Nucleus accumbens (tissue), 56 donors: ENCODE measurements at regions not wholly inside any gene's neighbourhood (a gene's known extent, or its start where the extent isn't known, plus 50 kb on each side); places are given as distances from the start of the nearest gene placed in this dataset.
"Not testable (repeated sequence)": the region's sequence is repeated elsewhere in the genome, so short reads cannot be mapped to it uniquely, and the experiment has no call there.

Experiments
- DNase-seq, 56 donors: peaks; one replicate each; lab custom pipeline; 2025; lab: John Stamatoyannopoulos, UW

DNA sequence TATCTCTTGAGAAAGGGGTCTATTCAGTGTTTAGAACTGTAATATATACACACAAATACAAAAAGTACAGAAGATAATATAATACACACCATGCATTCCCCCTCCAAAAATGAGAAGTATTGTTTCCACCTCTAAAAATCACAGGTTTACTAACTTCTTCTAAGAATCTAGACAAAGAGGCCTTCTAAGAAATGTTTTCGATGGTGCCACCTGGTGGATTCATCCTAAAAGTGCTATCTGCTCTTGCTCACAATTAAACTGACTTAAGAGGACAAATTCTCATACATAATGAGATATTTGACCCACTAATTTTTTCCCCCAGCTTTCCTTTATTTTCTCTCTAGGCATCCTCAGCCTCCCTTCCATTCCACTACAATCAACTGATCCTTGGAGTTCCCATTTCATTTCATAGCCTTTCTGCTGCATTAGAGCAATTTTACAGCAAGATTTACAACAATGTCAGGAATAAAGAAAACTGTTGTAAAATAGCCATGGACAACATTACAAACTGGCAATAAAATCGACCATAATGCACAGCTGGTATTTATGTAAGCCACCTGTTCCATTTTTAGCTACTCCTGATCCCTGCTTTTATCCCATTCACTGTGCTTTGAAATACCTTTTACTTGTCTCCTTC, 124.6 kb downstream of the ARRDC4 start:
- DNase-seq: peak in 17 of 56 donors; percentile 1 to 67 (median 11)

- not testable (repeated sequence) for DNase-seq
Measured at GRCh38 chr15:98088307-98088945, 127.9 kb downstream of the ARRDC4 start.

DNA sequence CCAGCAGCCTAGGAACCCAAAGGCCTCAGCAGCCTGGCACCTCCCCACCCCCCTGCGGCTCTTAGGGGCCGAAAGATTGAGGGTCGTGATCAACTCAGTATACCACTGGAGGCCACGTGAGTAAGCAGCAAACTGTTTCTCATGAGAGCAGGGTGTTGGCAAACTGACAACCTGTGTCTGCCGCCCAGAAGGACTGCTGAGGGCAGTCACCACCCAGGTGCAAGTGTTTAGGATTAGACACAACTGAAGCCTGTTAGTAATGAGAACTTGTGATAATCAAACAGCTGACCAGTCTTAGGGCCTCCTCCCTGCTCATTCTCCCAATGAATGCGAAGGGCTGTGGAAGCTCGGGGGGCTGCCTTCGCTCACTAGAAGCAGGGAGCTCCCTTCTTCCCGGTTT, 128.8 kb downstream of the ARRDC4 start:
- DNase-seq: not testable (repeated sequence)

DNA sequence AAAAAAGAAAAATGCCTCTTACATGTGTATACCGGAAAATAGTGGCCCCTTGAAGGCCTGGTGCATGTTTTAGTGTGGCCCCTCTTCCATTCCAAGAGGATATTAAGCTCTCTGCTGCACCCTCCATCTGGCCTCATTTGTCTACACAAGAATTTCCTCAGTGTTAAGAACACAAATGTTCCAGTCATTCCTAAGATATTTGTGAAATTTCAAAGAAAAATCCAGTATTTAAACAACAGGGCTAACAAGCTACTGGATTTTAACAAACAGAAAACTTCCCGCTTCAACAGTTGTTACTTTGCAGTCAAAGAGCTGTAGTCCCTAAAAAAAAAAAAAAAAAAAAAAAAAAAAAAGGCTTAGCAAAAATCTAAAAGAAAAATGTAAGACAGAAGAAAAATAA, 137.5 kb downstream of the ARRDC4 start:
- DNase-seq: not testable (repeated sequence)

GRCh38 chr15:98100606-98101005, 140.1 kb downstream of the ARRDC4 start:
- DNase-seq: not testable (repeated sequence)

- DNase-seq: no peak
Measured at GRCh38 chr15:98103570-98103969, 143.1 kb downstream of the ARRDC4 start.

DNA sequence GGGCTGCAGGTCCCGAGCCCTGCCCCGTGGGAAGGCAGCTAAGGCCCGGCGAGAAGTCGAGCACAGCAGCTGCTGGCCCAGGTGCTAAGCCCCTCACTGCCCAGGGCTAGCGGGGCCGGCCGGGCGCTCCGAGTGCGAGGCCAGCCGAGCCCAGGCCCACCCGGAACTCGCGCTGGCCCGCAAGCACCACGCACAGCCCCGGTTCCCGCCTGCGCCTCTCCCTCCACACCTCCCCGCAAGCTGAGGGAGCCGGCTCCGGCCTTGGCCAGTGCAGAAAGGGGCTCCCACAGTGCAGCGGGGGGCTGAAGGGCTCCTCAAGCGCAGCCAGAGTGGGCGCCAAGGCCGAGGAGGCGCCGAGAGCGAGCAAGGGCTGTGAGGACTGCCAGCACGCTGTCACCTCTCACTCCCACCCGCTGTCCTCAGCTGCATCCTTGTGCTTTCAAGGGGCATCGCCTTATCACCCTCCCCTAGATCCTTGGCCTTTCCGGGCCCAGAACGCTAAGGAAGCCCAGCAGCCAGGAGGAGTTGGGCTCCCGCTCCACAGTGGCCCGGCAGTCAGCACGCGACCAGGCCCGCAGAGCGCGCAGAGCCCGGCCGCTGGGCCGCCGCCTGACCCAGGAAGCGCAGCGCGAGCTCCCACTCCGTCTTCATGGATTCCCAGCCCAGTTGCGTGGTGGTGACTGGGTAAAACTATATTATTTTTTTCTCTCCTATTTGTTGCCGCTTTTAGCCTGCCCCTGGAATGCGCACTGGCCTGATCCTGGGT, 144.1 kb downstream of the ARRDC4 start:
- not testable (repeated sequence) for DNase-seq

GRCh38 chr15:98106615-98107194, 146.2 kb downstream of the ARRDC4 start:
- DNase-seq: not testable (repeated sequence)

DNA sequence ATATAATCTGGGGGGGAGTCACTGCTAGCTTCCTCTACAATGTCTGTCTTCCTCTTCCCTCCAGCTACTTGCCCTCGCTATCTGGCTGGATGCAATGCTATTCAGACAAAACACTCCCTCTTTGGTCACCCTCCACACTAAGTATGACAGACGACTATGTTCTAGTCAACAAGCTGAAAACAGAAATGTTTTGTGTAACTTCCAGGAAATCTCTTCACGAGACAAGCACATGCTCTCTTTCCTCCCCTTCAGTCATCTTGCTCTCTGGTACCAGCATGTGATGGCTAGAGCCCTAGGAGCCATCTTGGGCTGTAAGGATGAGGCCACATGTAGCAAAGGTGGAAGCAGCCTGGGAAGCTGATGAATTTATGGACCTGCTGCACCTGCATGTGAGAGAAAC, 151.3 kb downstream of the ARRDC4 start:
- DNase-seq: no peak

DNA sequence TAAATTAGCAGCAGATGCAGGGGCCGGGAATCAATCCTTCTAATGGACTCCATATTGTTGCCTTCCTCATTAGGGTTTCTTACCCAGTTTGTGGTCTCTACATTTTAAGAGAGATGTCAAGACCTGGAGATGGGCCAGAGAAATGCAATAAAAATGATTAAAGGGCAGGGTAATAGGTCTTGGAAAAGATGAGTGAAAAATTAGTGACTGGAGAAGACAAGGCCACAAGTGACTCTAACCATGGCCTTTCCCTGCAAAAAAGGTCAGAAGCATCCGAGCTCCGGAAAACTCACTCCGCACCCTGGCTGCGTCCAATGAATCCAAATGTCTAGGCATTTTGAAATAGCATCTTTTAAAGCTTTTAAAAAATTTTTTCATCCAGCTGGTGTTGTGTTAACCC, 152.8 kb downstream of the ARRDC4 start:
- DNase-seq: no peak

DNA sequence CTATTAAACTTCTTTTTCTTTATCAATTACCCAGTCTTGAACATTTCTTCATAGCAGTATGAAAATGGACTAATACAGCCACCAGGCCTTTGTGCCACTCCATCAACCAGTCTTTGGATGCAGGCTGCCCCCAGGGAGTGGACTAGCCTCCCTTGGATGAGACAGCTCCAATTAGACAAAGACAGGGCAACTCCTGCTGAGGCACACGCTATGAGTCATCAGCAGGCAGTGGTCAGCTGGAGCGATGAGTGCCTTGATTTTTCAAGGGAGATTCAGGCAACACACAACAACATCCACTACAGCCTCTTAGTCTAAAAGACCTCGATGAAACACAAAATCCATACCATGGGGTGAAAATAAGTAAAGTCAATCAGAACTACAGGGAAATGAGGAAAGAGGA, 160.1 kb downstream of the ARRDC4 start:
- no peak for DNase-seq

- DNase-seq: no peak
Measured at GRCh38 chr15:98121536-98121935, 161.0 kb downstream of the ARRDC4 start.

- no peak for DNase-seq
Measured at GRCh38 chr15:98121957-98122356, 161.5 kb downstream of the ARRDC4 start.

GRCh38 chr15:98123297-98123696, 162.8 kb downstream of the ARRDC4 start:
- DNase-seq: no peak

DNA sequence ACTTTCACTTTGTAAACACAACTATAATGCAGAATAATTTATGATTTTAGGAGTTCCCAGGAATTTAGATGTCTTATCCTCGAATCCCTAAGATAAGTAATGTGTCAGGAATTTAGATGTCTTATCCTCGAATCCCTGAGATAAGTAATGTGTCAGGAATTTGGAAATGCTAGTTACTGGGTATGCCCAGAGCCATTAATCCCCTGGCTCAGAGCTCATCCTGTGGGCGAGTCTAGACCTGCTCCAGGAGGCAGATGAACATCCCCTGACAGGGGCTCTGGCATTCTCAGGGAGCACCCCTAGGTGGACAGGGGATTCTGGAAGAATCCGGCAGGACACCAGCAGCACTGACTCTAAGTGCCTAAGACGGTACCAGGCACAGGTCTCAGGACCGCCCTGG, 163.3 kb downstream of the ARRDC4 start:
- no peak for DNase-seq

DNA sequence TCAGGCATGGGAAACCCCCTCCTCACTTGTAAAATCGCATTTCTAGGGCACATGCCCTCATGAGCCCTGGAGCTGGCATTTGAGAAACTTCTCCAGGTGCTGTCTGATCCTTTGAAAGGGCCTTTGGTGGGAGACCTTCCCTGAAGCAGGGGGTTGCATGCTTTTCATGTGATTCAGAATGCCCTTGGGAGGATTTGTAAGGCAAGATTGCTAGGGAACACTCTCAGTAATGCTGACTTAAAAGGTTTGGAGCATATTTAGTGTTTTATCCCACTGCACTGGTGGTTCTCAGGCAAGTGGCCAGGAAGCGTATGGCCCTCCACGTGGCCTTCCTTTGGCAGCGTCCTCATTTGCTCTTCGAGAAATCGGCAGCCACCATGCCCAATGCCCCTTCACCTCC, 164.1 kb downstream of the ARRDC4 start:
- DNase-seq: no peak

DNA sequence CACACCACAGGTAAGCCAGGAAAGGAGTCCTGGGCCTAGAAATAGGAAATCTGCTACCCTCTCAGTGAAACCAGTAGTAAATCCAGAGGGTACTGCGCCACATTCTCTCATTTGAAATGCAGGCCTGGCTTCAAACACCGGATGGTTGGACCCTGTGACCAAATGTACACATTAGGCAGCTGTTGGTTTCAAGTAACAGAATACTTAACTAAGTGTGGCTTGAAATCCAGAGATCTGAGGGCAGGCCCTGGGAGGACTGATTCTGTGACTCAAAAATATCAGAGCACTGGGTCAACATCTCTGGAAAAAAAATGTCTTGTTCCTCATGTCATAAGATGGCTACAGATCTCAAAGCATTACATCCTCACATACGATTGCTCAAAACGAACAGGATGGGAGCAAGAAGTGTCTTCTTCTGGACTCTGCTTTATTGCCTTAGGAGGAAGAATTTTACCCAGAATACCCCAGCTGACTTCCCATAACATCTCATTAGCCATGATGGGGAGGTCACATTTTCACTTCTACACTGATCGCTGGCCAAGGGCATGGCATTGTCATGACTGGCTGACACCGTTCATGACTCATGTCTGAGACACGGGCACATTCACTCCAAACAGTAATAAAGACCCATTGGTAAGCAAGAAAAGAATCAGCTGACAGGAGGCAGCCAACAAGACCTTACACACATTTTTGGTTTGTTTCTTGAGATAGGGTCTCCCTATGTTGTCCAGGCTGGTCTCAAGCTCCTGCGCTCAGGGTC, 166.0 kb downstream of the ARRDC4 start:
- DNase-seq: no peak

GRCh38 chr15:98127586-98127985, 167.1 kb downstream of the ARRDC4 start:
- DNase-seq: no peak

- no peak for DNase-seq
Measured at GRCh38 chr15:98131924-98132323, 171.4 kb downstream of the ARRDC4 start.

DNA sequence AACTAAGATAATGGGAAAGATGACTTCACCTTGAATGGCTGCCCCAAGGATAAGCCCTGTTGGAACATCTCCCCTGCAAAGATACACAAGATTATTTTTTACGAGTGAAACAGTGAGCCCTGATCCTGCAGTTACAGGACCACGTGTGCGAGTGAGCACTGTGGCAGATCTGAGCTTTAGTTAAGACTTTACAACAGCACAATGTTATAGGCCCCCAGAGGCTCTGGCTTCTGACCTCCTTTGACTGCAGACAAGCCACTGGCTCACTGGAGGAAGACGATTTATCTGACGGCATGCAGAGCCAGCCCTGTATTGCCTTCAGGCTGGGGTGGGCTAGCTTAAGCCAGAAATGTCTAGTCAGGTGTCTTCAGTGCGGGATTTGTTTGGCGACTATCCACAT, 174.4 kb downstream of the ARRDC4 start:
- no peak for DNase-seq

GRCh38 chr15:98138910-98139309, 178.4 kb downstream of the ARRDC4 start:
- DNase-seq: no peak
